CD4-positive, alpha-beta T cell treated with Interleukin-2 at 100 ng/mL for 4 hours (primary cell): ENCODE measurements at regions not wholly inside any gene's neighbourhood (a gene's known extent, or its start where the extent isn't known, plus 50 kb on each side); places are given as distances from the start of the nearest gene placed in this dataset.
"Not testable (repeated sequence)": the region's sequence is repeated elsewhere in the genome, so short reads cannot be mapped to it uniquely, and the experiment has no call there.

Experiments
- DNase-seq: peaks from one replicate; pipeline ENCODE4 v3.0.0-alpha.2; 2020; ENCODE audit warnings: low spot score

DNA sequence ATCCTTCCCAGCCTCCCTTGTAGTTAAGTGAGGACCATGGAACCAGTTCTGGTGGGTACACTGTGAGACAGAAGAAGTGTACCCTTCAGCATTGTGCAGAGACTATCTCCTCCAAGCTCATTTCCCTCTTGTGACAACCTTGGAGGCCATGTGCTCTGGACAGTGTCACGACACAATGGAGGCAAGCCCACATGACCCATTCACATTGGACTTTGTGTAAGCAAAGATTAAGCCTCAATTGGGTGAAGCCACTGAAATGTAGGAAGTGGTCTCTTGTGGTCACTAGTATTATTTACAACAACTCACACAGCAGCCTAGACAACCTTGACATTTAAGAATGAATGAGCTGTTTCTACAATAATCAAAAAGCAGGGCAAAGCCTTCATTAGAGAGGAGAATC lies 124.2 kb downstream of the INHBA start:
- DNase-seq, result no peak

DNA sequence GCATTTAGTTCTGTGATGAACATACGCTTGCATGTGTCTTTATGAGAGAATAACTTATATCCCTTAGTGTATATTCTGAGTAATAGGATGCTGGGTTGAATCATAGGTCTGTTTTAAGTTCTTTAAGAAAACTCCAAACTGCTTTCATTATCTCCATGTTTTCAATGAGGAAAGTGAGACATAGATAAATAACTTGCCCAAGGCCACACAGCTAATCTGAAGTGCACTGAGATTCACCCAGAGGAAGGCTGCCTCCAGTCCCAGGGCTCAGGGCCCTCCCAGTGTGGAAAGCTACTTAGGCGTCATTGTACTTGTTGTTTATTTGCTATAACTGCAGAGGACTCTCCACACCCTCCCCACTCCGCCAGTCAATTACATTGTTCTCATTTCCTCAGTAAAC lies 126.7 kb downstream of the INHBA start:
- DNase-seq, result no peak

DNA sequence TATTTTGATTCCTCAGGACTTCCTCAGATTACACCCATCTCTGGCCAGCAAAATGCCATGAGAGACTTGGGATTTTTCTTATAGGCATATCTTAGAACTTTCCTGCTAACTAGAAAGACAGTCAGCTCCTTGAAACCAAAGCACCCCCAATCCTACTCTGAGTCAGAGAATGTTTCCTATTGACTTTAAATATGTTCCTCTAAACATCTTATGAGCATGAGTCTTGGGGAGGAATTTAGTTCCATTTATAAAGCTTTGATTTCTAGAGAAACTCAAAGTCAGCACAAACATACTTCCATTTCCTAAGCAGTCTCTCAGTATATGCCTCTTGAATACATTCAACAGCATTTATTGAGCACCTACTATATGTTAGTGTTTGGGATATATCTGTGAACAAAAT lies 128.5 kb downstream of the INHBA start:
- no peak for DNase-seq

DNA sequence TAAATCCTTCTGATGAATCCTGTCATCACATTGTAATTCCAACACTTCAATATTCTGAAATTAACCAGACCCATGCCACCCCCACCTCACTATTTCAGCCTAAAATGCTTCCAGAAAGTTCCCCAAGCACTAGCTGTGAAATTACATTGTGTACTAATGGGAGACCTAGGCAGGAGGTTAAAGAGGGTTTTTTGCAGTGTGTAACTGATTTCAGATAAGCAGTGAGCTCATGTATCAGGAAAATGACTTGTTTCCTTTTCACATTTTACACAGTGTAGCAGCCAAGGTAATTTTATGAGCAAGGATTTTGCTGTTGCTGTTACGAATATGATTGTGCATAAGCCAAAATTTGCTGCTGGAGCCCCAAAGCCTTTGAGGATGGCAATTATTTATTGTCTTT lies 129.0 kb downstream of the INHBA start:
- no peak for DNase-seq

DNA sequence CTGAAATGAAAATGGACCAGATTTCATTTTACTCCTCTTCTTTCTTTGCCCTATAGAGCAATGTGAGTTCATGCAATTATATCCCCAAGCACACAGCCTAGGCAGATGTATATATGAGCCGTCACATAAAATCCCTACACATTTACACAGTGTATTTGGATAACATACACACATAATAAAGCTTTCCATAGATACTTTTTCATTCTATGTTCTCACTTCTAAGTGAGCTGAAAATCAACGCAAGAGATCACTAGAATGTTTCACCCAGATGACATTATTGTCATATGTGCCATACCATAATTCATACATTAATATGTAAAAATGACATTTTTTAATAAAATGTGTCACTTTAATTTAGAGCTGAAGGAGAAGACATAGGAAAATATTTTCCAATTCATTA lies 129.4 kb downstream of the INHBA start:
- DNase-seq, result no peak

DNA sequence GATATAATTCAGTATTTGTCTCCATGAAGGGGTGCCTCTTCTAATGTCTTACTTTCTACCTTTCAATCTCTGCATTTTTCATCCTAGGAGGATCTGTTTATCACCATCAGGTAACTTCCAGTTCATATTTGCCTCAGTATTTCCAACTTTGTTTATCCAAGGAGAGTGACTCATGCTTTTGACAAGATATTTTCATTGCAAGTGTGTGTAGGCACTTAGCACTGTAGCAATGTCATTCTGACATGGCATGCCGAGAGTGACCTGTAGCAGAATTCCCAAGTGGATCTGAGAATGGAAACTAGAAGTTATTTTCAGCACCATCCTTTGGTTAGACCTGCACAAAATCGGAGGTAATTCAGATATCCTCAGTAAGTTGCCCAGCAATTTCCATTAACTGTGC lies 129.9 kb downstream of the INHBA start:
- DNase-seq, result no peak

DNA sequence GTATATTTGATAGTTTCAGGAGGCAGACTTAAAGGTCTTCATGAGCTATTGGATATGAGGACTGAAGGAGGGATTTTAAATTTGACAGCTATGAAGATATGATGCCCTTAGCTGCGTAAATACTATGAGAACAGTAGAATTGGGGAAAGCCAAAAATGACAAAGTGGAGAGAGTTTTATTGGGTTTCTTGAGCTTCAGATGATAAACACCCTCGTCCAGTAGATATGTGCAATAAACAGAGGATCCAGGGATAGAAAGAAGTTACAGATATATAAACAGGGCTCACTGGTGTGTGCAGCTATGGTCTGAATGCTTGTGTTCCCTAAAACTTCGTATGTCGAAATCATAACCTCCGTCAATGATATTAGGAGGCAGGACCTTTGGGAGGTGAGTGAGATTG lies 131.3 kb downstream of the INHBA start:
- no peak for DNase-seq

DNA sequence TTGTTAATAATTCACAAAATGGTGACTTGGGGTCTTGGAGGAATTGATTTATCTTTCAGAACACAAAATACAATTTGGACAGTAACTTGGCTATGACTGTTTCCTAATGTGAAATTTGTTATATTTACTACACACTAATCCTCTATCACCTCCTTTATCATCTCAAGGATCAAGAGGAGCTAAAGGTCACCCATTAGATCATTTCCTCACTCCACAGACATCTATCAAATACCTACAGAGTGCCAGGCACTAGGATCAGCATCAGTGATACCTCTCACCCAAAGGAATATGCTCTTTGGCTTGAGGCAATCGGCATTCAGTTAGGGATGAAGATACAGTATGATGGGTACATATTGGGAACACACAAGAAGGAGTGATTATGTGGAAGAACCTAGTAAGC lies 132.1 kb downstream of the INHBA start:
- DNase-seq, result no peak

DNA sequence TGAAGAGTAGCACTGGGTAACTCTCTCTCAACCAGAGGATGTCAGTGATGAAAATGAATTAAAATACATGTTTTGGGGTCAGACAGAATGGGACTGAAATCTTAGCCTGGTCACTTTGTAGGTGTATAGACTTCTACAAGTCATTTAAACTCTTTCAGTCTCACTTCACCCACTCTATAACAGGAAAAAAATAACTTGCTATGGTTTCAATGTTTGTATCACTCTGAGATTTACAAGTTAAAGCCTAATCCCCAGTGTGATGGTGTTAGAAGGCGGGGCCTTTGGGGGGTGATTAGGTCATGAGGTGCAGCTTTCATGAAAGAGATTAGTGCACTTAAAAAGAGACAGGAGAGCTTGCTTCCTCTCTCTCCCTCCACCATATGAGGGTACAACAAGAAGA lies 134.8 kb downstream of the INHBA start:
- DNase-seq, result no peak

DNA sequence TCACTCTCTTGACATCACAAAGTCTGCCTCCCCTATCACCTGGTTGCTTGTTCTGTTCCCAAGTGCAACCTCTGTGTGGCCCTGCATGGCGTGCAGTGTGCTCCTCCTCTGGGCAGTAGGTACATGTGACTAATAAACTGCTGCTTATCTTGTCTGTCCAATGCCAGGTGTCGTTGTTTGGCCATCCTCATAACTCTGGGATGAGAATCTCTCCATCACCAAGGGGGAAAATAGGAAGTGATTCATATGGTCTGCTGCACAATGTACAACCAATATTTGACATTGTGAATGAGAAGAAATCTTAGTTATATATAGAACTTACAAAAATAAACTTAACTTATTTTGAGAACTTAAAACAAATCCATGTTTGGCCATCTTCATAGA lies 135.2 kb downstream of the INHBA start:
- DNase-seq, result no peak

DNA sequence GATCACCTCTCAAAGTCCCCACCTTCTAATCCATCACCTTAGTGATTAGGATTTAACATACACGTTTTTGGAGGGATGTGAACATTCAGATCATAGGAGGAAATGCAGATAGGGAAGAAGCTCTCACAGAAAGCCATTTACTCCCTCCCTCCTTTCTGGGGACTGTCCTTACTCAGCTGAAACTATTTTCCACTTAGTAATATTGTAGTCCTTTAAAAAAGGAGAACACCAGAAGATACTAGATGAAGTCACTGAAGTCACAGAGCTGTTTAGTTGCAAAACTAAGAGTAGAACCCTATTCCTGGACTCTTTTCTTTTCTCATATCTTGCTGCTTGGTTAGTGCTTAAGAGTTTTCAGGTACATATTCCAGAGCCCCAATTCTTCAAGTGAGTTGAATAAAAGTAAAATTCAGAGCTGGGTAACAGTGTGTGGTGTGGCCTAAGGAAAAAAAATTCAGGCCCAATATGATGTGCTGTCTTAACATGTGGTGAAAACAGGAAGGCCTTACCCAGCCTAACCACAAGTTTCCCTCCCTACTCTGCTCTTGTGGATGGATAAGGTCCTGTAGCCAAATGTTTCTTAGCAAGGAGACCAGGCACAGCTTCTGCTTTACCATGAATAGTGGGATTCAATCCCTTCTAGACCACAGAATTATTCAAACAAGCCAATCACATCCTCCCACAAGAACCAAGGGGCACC lies 135.7 kb downstream of the INHBA start:
- DNase-seq, result no peak

DNA sequence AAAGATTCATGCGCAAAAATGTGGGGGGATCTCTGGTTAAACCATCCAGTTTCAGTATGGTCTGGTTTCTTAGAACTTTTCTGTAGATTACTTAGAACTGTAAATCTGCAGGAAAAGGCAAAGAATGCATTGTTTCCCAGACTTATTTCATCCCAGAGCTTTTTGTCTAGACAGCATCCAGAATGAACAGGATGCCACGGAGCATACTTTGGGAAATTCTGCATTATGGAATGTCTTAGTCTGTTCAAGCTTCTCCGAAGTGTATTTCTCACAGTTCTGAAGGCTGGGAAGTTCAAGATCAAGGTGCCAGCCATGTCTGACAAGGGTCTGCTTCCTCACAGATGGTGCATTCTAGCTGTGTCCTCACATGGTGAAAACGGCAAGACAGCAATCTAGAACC lies 136.3 kb downstream of the INHBA start:
- no peak for DNase-seq

DNA sequence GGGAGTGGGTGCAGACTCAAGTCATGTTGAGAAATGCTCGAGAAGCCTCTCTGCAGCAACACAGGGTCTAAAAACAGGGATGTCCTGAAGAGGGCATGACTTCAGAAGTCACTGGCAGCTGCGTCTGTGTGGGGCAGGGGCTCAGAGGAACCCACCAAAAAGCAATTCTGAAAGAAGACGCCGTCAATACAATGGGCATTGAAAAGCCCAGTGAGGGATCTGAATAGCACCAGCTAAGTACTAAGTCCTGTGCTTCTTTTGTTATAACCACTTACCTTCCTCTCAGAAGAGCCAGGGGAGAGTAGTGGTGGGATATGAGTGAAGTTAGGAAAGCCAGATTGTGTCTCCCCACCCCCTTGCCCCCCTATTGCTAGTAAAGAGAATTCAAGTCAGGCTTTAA lies 137.2 kb downstream of the INHBA start:
- DNase-seq, result no peak

DNA sequence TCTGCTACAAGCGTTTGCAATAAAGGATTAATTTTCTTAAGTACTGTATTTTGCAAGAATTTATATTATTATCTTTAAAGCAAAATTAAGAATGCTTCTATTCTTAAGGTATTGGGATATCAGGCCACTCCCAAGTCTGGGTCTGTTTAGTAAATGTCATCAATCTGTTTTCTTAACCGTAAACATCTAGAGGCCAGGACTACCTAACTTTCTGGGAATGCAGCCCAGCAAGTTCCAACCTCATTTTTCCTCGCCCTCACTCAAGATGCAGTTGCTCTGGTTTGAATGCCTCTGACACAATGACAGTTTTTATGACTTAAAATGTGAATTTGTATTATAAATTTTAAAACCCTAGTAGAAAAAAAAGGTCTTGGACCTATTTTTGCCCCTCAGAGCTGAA lies 143.5 kb downstream of the INHBA start:
- DNase-seq, result no peak

DNA sequence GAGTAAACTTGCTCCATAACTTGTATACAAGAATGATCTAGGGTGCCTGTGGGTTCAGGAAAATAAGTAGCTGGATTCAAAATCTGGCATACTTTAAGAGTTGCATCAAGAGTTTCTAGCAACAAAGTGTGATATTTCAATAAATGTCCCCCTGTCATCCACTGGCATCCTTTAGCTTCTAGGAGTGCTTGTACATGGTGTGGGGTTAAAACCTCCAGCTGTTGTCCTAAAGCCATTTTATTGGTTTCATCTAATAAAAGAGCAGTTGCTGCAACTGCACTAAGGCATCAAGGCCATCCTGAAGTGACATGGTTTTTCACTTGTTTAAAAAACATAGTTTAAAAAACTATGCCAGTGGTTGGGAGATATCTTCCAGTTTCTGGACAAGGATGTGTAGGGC lies 148.4 kb downstream of the INHBA start:
- DNase-seq, result no peak

DNA sequence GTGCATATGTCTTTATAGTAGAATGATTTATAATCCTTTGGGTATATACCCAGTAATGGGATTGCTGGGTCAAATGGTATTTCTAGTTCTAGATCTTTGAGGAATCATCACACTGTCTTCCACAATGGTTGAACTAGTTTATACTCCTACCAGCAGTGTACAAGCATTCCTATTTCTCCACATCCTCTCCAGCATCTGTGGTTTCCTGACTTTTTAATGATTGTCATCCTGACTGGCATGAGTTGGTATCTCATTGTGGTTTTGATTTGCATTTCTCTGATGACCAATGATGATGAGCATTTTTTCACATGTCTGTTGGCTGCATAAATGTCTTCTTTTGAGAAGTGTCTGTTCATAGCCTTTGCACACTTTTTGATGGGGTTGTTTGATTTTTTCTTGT lies 152.8 kb downstream of the INHBA start:
- DNase-seq, result not testable (repeated sequence)

DNA sequence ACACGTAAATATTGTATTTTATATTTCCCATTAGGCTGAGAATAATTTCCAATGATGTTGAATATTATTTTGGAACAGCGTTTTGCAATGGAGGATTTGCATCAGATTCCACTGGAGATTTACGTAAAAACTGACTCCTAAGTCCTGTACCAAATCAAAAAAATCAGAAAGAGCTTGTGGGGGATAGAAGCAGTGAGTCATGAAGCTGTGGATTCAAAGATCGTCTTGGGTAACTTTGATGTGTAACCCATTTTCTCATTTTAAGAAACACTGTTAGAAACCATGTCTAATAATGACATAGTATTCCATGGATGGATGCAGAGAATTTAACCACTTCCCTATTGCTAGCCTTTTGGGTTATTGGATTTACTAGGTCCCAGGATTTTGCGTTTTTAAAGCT lies 158.6 kb downstream of the INHBA start:
- no peak for DNase-seq

DNA sequence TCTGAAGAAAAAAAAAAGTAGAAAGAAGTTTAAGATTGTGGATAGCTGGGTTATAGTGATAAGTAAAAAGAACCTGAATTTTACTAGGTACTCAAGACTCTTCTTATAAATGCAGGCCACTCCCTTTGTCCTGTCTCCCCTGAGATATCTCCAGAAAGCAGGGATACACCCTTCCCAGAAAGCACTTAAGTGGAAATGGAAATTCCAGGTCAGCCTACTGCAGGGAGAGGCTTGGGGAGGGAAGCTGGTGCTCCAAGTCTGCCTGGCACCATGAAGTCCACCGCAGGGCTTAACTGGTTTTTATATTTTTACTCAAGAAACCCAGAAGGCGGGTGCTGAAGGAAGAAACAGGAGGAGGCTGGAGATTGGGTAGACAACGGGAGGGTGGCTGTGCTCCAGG lies 162.3 kb downstream of the INHBA start:
- no peak for DNase-seq

DNA sequence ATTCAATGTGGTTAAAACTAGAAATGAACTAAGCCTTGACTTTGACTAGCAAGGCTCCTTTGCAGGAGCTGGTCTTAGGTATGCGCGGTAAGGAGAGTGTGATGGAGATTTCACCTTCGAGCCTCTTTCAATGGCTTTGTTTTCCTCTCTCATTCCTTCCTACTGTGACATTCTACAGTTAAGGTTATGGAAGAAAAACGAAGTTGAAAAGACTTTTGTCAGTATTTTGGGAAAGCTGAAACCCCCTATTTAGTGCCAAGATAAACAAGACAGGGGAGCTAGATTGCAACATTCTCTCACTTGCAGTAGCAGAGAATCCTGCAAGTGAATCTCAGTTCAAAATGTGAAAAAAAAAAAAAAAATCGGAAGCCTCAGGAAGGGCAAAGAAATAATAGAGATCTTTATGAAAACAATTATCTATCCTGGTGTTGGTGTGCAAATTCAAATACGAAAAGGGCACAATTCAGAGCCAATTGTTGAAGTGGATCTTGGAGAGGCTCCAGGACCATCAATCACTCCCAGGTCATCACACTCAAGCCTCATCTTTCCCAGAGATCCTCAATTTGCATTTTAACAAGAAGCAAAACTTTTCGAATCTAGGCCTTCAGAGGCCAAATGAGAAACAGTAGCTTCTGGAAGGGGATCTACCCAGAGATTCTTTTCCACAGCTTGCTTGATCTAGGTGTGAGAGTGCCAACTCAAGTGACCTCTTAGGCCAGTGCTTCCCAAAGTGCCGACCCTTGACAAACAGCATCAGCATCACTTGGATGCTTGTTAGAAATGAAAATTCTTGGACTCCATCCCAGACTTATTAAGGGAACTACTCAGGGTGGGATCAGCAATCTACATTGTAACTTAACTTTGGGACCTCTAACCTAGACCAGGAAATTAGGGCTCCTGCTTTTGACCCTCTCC lies 163.8 kb downstream of the INHBA start:
- DNase-seq, result no peak

DNA sequence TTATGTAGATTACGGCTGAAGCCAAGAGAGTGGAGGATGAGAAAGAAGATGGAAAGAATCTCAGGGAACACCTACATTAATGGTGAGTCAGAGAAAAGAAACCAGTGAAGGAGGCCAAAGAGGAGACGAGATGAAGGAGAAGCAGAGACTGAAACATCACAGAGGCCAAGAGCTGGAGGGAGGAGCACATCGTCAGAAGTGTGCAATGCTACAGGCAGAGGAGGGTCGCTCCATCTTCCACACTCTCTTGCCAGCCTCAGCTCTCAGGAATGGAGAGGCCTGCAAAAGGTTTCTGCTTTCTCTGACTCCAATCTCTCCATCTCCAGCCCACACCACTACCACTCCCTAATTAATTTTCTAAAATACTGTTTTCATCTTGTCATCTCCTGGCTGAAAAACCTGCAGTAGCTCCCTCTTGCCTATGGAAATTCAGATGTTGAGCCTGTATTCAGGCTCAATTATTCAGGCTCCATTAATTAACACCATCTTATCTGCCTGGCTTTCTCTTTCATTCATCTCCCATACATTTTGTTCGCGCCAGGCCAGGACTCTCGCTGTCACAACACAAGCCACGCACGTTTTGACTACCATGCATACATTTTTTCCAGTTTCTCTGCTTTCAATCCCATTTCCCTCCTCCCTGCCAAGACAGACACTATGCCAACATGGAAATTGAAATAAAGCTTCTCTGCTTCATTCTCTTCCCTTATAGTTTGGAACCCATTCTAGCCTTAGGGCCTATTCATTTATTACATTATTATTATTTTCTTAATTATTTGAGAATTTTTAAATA lies 165.8 kb downstream of the INHBA start:
- no peak for DNase-seq

DNA sequence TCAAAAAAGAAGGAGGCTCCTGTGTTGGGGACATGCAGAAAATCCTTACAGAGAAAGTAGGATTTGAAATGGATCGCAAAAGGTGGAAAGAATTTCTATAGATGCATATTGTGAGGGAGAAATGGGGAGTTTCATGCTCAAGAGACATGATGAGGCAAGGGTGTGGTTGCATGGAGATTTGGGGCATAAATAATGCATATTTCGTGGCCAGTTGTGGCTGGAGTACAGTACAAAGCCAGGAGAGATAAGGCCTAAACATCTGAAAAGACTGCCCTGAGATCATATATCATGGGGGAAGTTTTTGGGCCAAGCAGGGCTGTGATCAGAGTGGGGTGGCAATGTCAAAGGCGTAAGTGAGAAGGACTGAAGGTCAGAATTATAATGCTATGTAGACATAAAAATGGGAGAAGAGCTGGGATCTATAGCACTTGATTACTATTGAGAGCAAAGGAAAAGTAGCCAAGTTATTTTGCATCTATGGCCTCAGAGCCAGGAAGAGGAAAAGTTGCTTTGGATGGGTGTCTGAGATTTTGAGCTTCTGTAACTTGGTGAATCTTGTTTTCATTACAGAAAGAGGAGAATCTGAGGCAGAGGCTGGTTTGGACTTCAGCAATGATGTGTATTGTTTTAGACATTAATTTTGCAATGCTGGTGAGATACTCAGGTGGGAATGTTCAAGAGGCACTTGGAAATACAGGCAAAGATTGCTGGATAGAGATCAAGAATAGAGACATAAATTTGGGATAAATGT lies 166.6 kb downstream of the INHBA start:
- no peak for DNase-seq

DNA sequence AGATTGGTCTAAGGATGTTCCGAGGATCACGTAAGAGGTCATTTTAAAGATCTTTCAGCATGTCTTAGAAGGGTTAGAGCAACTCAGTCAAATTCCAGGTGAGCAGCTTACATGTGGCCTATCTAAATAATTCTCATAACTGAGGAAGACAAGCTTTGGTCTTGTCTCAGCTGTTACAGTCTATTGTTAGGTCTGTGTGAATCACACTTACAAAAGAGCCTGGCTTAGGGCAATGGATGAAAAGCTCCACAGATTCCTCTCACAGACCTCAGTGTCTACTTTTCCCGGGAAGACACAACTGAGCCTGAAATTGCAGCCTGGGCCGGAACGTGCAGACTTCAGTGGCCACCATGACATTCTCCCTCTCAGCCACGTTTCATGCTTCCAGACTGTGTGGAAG lies 173.1 kb downstream of the INHBA start:
- DNase-seq, result no peak
